ENCODE measurements at regions not wholly inside any gene's neighbourhood (a gene's known extent, or its start where the extent isn't known, plus 50 kb on each side); places are given as distances from the start of the nearest gene placed in this dataset.

DNA sequence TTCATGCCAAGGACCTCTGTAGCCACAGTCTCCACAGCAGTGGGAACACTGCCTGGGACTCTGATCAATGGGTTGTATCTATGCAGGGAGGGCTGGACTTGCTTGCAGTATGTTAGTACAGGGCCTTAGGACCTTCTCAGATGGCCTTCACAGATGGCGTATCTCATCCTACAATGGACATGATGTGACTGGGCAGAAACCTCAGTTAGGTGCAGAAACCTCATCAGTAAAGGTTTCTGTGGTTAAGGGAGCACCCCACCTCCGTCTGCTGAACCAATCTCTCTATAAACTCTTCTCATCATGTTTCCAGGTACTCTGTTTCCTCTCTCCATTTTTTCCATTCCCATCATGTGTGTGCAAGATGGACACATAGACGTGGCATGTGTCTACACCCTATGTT lies 154.9 kb downstream of the EVX1 start:
- TF ChIP-seq, protein P1, sequence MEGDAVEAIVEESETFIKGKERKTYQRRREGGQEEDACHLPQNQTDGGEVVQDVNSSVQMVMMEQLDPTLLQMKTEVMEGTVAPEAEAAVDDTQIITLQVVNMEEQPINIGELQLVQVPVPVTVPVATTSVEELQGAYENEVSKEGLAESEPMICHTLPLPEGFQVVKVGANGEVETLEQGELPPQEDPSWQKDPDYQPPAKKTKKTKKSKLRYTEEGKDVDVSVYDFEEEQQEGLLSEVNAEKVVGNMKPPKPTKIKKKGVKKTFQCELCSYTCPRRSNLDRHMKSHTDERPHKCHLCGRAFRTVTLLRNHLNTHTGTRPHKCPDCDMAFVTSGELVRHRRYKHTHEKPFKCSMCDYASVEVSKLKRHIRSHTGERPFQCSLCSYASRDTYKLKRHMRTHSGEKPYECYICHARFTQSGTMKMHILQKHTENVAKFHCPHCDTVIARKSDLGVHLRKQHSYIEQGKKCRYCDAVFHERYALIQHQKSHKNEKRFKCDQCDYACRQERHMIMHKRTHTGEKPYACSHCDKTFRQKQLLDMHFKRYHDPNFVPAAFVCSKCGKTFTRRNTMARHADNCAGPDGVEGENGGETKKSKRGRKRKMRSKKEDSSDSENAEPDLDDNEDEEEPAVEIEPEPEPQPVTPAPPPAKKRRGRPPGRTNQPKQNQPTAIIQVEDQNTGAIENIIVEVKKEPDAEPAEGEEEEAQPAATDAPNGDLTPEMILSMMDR (IDR thresholded peaks at IDR 0.05): no peak

DNA sequence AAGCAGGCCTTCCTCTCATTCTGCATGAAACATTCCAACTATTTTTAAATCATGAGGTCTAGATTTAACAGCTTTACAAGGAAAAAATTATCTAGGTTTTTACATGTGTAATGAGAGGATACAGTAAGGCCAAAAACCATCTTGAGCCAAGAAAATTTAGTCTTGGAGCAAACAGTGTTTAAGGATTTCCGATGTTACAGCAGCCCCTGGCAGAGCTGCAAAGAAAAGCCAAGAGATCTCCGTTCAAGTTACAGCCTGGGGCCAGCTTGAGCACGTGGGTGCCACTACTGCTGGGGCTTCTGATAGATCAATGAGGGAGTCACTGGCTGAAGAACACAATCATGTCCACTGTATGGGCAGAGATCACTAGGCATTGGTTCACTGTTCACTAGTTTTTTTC lies 156.2 kb downstream of the EVX1 start:
- TF ChIP-seq, protein P1 (IDR thresholded peaks at IDR 0.05): no peak

DNA sequence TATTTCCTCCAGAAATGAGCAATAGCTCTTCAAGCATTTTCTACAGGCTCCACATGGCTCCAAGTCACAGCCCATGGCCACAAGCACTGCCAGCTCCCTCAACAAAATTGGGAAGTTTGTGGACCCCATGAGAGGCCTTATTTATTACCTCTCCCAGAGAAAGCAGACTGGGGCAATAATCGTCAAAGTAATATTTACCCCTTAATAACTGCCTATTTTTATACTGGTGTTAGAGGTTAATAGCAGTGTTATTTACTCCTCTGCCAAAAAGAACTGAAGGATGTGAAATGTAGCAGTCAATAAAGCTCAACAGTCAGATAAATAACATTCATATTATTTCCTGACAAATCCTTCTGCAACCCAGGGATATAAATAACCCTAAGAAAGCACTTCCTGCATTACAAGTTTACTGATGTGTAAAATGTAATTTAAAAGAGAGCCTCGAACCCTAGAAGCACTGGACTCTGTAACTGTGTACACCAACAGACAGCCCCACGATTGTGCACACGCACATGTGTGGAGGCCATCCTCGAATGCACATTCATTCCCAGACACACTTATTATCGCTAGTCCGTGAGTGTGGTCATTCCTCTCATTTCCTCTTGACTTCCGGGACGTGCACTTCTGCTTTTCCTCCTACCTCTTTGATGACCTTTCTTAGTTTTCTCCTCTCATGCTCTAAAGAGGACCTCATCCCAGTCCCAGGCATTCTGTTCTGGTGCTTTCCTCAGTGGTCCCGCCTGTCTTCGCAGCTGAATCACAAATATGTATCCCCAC lies 157.4 kb downstream of the EVX1 start:
- TF ChIP-seq, protein P1 (IDR thresholded peaks at IDR 0.05): no peak

DNA sequence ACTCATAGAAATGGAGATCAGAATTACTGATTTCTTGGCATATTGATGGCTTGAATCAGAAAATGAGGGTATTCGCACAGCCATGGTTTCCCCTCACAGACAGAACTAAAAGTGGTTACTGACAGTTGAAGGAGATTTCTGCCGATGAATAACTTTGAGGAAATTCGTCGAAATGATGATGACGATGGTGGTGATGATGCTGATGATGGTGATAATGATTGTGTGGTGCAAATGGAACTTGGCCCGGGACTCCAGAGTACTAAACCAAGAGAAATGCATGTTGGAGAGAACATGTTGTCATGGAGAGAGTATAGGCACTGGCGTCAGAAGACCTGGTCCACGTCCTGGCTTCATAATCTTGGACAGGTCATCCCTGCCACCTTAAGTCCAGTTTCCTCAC lies 163.2 kb downstream of the EVX1 start:
- TF ChIP-seq, protein P1 (IDR thresholded peaks at IDR 0.05): no peak

DNA sequence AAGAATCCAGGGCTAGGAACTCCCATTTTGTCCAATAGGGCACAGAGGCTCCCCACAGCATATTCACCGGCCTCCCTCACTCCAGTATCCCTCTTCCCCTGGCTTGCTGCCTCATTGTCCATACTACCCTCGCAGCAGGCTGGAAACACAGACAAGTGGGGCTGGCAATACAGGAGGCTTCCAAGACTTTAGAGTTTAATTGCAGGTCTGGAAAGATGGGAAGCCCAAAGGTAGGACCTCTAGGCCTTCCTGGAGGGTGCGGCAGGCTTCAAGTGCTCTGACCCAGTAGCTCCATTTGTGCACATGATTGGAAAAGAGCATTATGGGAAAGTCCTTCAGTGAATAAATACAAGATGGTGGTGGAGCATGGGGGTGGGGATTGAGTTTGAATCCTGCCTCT lies 166.7 kb downstream of the EVX1 start:
- TF ChIP-seq, protein P1 (IDR thresholded peaks at IDR 0.05): no peak

DNA sequence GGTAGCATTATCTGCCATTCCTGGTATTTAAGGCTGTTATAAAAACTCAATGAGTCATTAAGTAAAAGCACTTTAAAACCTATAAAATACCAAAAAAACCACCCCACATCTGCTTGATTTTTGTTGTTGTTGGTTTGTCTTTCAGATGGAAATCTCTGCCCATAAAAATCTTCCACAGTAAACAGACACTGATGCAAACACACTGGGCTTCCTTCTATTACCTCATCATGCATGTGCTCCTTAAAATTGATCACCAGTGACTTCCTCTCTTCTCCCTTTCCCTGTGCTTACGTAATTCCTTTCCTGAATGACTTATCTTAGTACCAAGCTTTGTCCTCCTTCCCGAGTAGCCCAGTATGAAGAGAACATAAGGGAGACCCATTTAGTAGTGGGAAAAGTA lies 167.2 kb downstream of the EVX1 start:
- TF ChIP-seq, protein P1 (IDR thresholded peaks at IDR 0.05): no peak

DNA sequence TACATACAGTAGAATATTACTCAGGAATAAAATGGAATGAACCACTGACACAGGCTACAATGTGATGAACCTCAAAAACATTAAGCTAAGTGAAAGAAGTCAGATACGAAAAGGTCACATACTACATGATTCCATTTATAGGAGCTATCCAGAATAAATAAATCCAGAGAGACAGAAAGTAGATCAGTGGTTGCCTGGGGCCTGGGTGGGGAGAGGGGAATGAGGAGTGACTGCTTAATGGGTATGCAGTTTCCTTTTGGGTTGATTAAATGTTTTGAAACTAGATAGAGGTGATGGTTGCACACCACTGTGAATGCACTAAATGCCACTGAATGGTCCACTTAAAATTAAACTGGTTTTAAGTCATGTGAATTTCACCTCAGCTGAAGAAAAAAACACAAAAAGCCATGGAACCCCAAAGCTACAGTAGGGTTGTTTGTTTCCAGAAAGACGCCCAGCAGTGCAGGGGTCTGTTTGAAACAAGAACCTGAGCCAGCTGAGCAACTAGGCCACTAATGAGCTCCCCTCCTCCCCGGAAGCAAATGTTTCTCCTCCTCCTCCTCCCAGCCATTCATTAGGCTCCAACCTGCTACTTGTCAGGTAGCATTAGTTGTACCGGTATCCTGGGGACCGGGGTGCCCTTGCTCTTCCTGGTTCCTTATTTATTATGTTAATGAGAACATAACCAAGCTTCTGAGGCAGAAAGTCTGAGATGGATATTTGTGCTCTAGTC lies 168.4 kb downstream of the EVX1 start:
- TF ChIP-seq, protein P1 (IDR thresholded peaks at IDR 0.05): no peak

Data from LNCAP (cell line).